Embryonic facial prominence (tissue), 1 donor: ENCODE measurements at regions not wholly inside any gene's neighbourhood (a gene's known extent, or its start where the extent isn't known, plus 50 kb on each side); places are given as distances from the start of the nearest gene placed in this dataset.
"Not testable (repeated sequence)": the region's sequence is repeated elsewhere in the genome, so short reads cannot be mapped to it uniquely, and the experiment has no call there.

Experiments
- DNase-seq: peaks from one replicate; pipeline ENCODE4 v3.0.0-alpha.2; 2016; ENCODE audit errors: extremely low spot score

GRCh38 chr6:170213637-170214018, 77.2 kb downstream of the DLL1 start:
- DNase-seq = not testable (repeated sequence)

GRCh38 chr6:170212956-170213636, 77.8 kb downstream of the DLL1 start:
- DNase-seq = no peak

- no peak for DNase-seq
These were observed 78.7 kb downstream of the DLL1 start for GRCh38 chr6:170212051-170212756.

- no peak for DNase-seq
These were observed 79.4 kb downstream of the DLL1 start for GRCh38 chr6:170211404-170212025.

GRCh38 chr6:170210651-170211403, 80.1 kb downstream of the DLL1 start:
- DNase-seq = no peak

- DNase-seq = no peak
These were observed 80.9 kb downstream of the DLL1 start for GRCh38 chr6:170210026-170210390.

GRCh38 chr6:170209354-170210025, 81.4 kb downstream of the DLL1 start:
- DNase-seq = no peak

GRCh38 chr6:170208651-170209353, 82.1 kb downstream of the DLL1 start:
- no peak for DNase-seq

GRCh38 chr6:170208182-170208601, 82.7 kb downstream of the DLL1 start:
- no peak for DNase-seq

- no peak for DNase-seq
These were observed 83.2 kb downstream of the DLL1 start for GRCh38 chr6:170207586-170208181.

GRCh38 chr6:170206851-170207431, 83.9 kb downstream of the DLL1 start:
- no peak for DNase-seq

- no peak for DNase-seq
These were observed 84.6 kb downstream of the DLL1 start for GRCh38 chr6:170206317-170206621.

- no peak for DNase-seq
These were observed 85.2 kb downstream of the DLL1 start for GRCh38 chr6:170205534-170206316.

GRCh38 chr6:170205126-170205525, 85.8 kb downstream of the DLL1 start:
- no peak for DNase-seq

GRCh38 chr6:170203212-170203611, 87.7 kb downstream of the DLL1 start:
- no peak for DNase-seq

GRCh38 chr6:170202416-170203135, 88.3 kb downstream of the DLL1 start:
- no peak for DNase-seq

GRCh38 chr6:170201361-170201760, 89.5 kb downstream of the DLL1 start:
- DNase-seq = no peak

GRCh38 chr6:170200458-170200891, 90.4 kb downstream of the DLL1 start:
- DNase-seq = no peak

GRCh38 chr6:170199716-170200115, 91.2 kb downstream of the DLL1 start:
- no peak for DNase-seq
